Breast epithelium (tissue), 3 donors: ENCODE measurements at regions not wholly inside any gene's neighbourhood (a gene's known extent, or its start where the extent isn't known, plus 50 kb on each side); places are given as distances from the start of the nearest gene placed in this dataset.

Experiments
- POLR2A ChIP-seq: fragments of 450-650 bp; IDR thresholded peaks from one replicate; pipeline ENCODE4 v1.6.1; 2016; ENCODE audit warnings: antibody characterized with exemption, mild to moderate bottlenecking, moderate library complexity
- POLR2AphosphoS5 ChIP-seq, 3 donors: sonication (generic); formaldehyde crosslinking; IDR thresholded peaks; one replicate each; pipeline ENCODE4 v1.6.1; 2017; ENCODE audit warnings: antibody characterized with exemption in 3 of 3
- TF ChIP-seq, protein P1 (sequence below), 3 donors: fragments of 450-650 bp; IDR thresholded peaks; one replicate each; pipeline ENCODE4 v1.5.1; 2016 to 2017; ENCODE audit warnings: antibody characterized with exemption in 3 of 3, mild to moderate bottlenecking in 3 of 3, moderate library complexity in 3 of 3

- TF ChIP-seq, protein P1, sequence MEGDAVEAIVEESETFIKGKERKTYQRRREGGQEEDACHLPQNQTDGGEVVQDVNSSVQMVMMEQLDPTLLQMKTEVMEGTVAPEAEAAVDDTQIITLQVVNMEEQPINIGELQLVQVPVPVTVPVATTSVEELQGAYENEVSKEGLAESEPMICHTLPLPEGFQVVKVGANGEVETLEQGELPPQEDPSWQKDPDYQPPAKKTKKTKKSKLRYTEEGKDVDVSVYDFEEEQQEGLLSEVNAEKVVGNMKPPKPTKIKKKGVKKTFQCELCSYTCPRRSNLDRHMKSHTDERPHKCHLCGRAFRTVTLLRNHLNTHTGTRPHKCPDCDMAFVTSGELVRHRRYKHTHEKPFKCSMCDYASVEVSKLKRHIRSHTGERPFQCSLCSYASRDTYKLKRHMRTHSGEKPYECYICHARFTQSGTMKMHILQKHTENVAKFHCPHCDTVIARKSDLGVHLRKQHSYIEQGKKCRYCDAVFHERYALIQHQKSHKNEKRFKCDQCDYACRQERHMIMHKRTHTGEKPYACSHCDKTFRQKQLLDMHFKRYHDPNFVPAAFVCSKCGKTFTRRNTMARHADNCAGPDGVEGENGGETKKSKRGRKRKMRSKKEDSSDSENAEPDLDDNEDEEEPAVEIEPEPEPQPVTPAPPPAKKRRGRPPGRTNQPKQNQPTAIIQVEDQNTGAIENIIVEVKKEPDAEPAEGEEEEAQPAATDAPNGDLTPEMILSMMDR (IDR thresholded peaks at IDR 0.05) = no peak
- TF ChIP-seq POLR2A (no peak), POLR2AphosphoS5 (IDR thresholded peaks at IDR 0.05) (no peak)
Measured at GRCh38 chr3:80889535-80889934, 871.9 kb downstream of the GBE1 start.
